RWPE2 (cell line): ENCODE measurements at regions not wholly inside any gene's neighbourhood (a gene's known extent, or its start where the extent isn't known, plus 50 kb on each side); places are given as distances from the start of the nearest gene placed in this dataset.

Experiments used
- ATAC-seq: fragments of 200-7000 bp; cut with Tn5 transposase; 3 replicates; pipeline ENCODE4 v1.9.1; 2021; ENCODE audit warnings: low read depth
- DNase-seq: peaks from one replicate; pipeline ENCODE4 v3.0.0-alpha.2; 2020; ENCODE audit warnings: low spot score
- H3K27ac ChIP-seq: fragments of 450-650 bp; 2 replicates; pipeline ENCODE4 v1.5.1; 2017; ENCODE audit warnings: mild to moderate bottlenecking; ENCODE audit not compliant: poor library complexity, severe bottlenecking
- H3K27me3 ChIP-seq: fragments of 250-450 bp; sonication (Bioruptor Pico); 2 replicates; pipeline ENCODE4 v1.5.1; 2021; ENCODE audit warnings: mild to moderate bottlenecking, moderate library complexity; ENCODE audit not compliant: insufficient read depth, poor library complexity, severe bottlenecking
- H3K36me3 ChIP-seq: fragments of 250-450 bp; sonication (Bioruptor Pico); 2 replicates; pipeline ENCODE4 v1.5.1; 2020; ENCODE audit warnings: low read depth, mild to moderate bottlenecking, moderate library complexity
- H3K4me1 ChIP-seq: fragments of 250-450 bp; sonication (Bioruptor Pico); 2 replicates; pipeline ENCODE4 v1.5.1; 2021; ENCODE audit warnings: mild to moderate bottlenecking, moderate library complexity; ENCODE audit not compliant: insufficient read depth, poor library complexity, severe bottlenecking
- H3K4me3 ChIP-seq: fragments of 250-450 bp; sonication (Bioruptor Pico); 2 replicates; pipeline ENCODE4 v1.5.1; 2021; ENCODE audit warnings: mild to moderate bottlenecking, moderate library complexity; ENCODE audit not compliant: severe bottlenecking
- H3K9me3 ChIP-seq: fragments of 250-450 bp; sonication (Bioruptor Pico); 2 replicates; pipeline ENCODE4 v1.5.1; 2021; ENCODE audit warnings: mild to moderate bottlenecking, moderate library complexity; ENCODE audit not compliant: severe bottlenecking
- TF ChIP-seq, protein P1 (sequence below): fragments of 450-650 bp; IDR thresholded peaks from one replicate; pipeline ENCODE4 v1.5.1; 2017; ENCODE audit warnings: mild to moderate bottlenecking, moderate library complexity; ENCODE audit not compliant: poor library complexity, severe bottlenecking

DNA sequence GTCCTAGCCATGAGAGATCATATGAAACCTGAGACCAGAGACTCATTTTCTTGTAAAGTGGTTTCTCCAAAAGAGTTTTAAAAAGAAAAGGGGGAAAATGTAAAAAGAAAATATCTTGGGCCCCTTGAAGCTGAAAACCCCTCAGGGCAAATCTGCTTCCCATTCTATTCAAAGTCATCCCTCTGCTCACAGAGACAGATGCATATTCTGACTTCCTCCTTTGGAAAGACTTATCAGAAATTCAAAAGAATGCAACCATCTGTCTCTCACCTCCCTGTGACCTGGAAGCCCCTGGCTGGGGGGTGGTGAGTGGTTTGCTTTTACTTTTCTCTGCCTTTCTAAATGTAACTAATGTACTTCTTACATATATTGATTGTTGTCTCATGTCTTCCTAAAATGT, 1154.8 kb downstream of the NSUN3 start:
- ATAC-seq, result no peak
- TF ChIP-seq, protein P1, sequence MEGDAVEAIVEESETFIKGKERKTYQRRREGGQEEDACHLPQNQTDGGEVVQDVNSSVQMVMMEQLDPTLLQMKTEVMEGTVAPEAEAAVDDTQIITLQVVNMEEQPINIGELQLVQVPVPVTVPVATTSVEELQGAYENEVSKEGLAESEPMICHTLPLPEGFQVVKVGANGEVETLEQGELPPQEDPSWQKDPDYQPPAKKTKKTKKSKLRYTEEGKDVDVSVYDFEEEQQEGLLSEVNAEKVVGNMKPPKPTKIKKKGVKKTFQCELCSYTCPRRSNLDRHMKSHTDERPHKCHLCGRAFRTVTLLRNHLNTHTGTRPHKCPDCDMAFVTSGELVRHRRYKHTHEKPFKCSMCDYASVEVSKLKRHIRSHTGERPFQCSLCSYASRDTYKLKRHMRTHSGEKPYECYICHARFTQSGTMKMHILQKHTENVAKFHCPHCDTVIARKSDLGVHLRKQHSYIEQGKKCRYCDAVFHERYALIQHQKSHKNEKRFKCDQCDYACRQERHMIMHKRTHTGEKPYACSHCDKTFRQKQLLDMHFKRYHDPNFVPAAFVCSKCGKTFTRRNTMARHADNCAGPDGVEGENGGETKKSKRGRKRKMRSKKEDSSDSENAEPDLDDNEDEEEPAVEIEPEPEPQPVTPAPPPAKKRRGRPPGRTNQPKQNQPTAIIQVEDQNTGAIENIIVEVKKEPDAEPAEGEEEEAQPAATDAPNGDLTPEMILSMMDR, result no peak
- no peak for DNase-seq
- Histone ChIP-seq H3K4me3 (no peak overlapping the region), H3K27me3 (no peaks in the 10 kb centered on the region), H3K36me3 (no peaks in the 10 kb centered on the region), H3K9me3 (no peaks in the 10 kb centered on the region), H3K4me1 (no peaks in the 10 kb centered on the region), H3K27ac (no peak overlapping the region)

DNA sequence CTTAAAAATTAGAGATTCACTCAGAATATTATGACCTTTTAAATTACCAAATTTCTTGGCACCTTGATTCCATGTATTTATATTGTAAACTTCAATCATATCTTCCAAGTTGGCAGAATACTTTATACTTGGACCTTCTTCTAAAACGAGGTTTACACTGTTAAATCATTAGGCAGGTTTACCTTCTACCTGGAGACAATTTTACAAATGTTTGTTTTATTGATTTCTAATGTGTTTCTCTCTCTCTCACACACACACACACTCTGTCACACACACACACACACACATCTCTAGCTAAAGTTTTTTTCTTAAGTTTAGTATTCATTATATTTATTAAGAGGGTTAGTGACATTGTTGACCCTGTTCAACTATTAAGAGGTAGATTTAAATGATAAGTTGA, 1155.6 kb downstream of the NSUN3 start:
- H3K9me3 ChIP-seq, result no peaks in the 10 kb centered on the region
- TF ChIP-seq, protein P1, result no peak
- no peaks in the 10 kb centered on the region for H3K36me3 ChIP-seq
- no peaks in the 10 kb centered on the region for H3K27me3 ChIP-seq
- H3K4me1 ChIP-seq, result no peaks in the 10 kb centered on the region
- DNase-seq (no peak), ATAC-seq (no peak)
- H3K4me3 ChIP-seq, result no peak overlapping the region
- no peak overlapping the region for H3K27ac ChIP-seq

DNA sequence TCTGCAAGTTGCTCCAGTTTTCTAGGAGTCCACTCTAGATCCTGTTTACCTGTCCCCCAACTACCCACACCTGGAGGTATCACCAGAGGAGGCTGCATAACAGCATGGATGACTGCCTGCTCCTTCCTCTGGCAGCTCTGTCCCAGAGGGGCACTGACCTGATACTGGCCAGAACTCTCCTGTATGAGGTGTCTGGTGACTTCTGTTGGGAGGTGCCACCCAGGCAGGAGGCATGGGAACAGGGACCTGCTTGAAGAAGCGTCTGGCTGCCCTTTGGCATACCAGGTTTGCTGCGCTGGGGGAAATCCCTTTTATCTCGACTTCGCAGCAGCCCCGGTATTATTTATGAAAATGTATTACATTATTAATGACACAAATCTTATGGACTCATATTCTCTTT, 1163.6 kb downstream of the NSUN3 start:
- ATAC-seq, result no peak
- no peaks in the 10 kb centered on the region for H3K27me3 ChIP-seq
- H3K27ac ChIP-seq, result no peak overlapping the region
- no peak overlapping the region for H3K4me3 ChIP-seq
- H3K4me1 ChIP-seq, result no peaks in the 10 kb centered on the region
- TF ChIP-seq, protein P1, result no peak
- no peaks in the 10 kb centered on the region for H3K9me3 ChIP-seq
- H3K36me3 ChIP-seq, result no peaks in the 10 kb centered on the region
- DNase-seq, result no peak

DNA sequence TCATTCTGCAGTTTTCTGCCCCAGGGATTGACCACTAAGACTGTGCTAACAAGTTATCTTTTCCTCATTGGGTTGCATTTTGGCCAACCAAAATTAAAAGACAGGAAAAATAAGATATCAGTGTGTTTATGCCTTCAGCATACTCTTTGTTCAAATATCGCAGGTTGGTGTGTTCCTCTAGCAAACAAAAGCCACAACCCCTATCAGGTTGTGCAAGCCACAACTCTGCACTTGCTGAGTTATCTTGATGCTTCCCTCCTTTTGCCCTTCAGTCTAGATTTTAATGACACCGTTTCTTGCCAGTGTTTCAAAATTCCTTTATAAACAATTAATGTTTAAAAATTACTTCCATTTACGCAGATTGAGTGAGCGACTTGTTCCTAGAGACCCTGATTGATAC, 1164.2 kb downstream of the NSUN3 start:
- TF ChIP-seq, protein P1, result no peak
- DNase-seq (no peak), ATAC-seq (no peak)
- Histone ChIP-seq H3K4me3 (no peak overlapping the region), H3K27ac (no peak overlapping the region), H3K9me3 (no peaks in the 10 kb centered on the region), H3K36me3 (no peaks in the 10 kb centered on the region), H3K27me3 (no peaks in the 10 kb centered on the region), H3K4me1 (no peaks in the 10 kb centered on the region)

DNA sequence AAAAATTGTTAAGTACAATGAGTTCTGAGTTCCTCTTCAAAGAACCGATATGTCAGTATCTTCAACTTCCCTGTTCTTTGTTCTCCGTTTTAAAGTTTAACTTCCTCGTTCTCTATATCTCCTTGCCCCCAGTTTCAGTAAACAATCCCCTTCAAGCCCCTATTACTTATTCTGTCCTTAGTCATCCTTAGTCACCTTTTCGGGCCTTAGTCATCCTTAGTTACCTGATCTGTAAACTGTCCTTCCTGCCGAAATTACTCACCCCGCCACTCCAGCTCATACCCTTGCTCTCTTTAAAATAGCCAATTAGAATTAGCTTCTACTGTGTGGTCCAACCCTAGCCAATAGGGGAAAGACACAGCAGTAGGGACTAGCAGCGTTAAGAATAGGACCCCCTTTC, 1165.6 kb downstream of the NSUN3 start:
- ATAC-seq, result no peak
- no peaks in the 10 kb centered on the region for H3K9me3 ChIP-seq

More for the DNA sequence above, 1165.6 kb downstream of the NSUN3 start:
- H3K4me3 ChIP-seq, result no peak overlapping the region
- no peaks in the 10 kb centered on the region for H3K27me3 ChIP-seq
- TF ChIP-seq, protein P1, result no peak
- no peaks in the 10 kb centered on the region for H3K36me3 ChIP-seq
- no peak overlapping the region for H3K27ac ChIP-seq
- H3K4me1 ChIP-seq, result no peaks in the 10 kb centered on the region
- DNase-seq, result no peak
